ENCODE measurements at regions not wholly inside any gene's neighbourhood (a gene's known extent, or its start where the extent isn't known, plus 50 kb on each side); places are given as distances from the start of the nearest gene placed in this dataset.
A peak's percentile ranks its signal among the peaks of the same experiment; 100 is the strongest.

- DNase-seq (ENCODE audit: low read depth, low spot score): no peak
- H3K4me3 ChIP-seq (ENCODE audit: low read length): no peak overlapping the region
Observed at GRCh38 chr20:11738852-11739251, 178.8 kb upstream of the BTBD3 start.

- no peak for DNase-seq (ENCODE audit: low read depth, low spot score)
- no peak overlapping the region for H3K4me3 ChIP-seq (ENCODE audit: low read length)
Observed at GRCh38 chr20:11740975-11741374, 176.7 kb upstream of the BTBD3 start.

- no peak for DNase-seq (ENCODE audit: low read depth, low spot score)
- no peak overlapping the region for H3K4me3 ChIP-seq (ENCODE audit: low read length)
Observed at GRCh38 chr20:11745145-11745544, 172.5 kb upstream of the BTBD3 start.

- no peak for DNase-seq (ENCODE audit: low read depth, low spot score)
- no peak overlapping the region for H3K4me3 ChIP-seq (ENCODE audit: low read length)
Observed at GRCh38 chr20:11748436-11748835, 169.3 kb upstream of the BTBD3 start.

GRCh38 chr20:11752336-11752735, 165.4 kb upstream of the BTBD3 start:
- DNase-seq (ENCODE audit: low read depth, low spot score): no peak
- H3K4me3 ChIP-seq (ENCODE audit: low read length): no peak overlapping the region

- no peak for DNase-seq (ENCODE audit: low read depth, low spot score)
- H3K4me3 ChIP-seq (ENCODE audit: low read length): no peak overlapping the region
Observed at GRCh38 chr20:11753155-11753554, 164.5 kb upstream of the BTBD3 start.

- DNase-seq (ENCODE audit: low read depth, low spot score): no peak
- no peak overlapping the region for H3K4me3 ChIP-seq (ENCODE audit: low read length)
Observed at GRCh38 chr20:11754451-11754850, 163.2 kb upstream of the BTBD3 start.

- no peak overlapping the region for H3K4me3 ChIP-seq (ENCODE audit: low read length)
- no peak for DNase-seq (ENCODE audit: low read depth, low spot score)
Observed at GRCh38 chr20:11755071-11755841, 162.4 kb upstream of the BTBD3 start.

GRCh38 chr20:11761497-11761896, 156.2 kb upstream of the BTBD3 start:
- DNase-seq (ENCODE audit: low read depth, low spot score): no peak
- H3K4me3 ChIP-seq (ENCODE audit: low read length): no peak overlapping the region

GRCh38 chr20:11766961-11767360, 150.7 kb upstream of the BTBD3 start:
- no peak overlapping the region for H3K4me3 ChIP-seq (ENCODE audit: low read length)
- no peak for DNase-seq (ENCODE audit: low read depth, low spot score)

GRCh38 chr20:11769825-11770224, 147.9 kb upstream of the BTBD3 start:
- DNase-seq (ENCODE audit: low read depth, low spot score): no peak
- H3K4me3 ChIP-seq (ENCODE audit: low read length): no peak overlapping the region

GRCh38 chr20:11772226-11772730, 145.4 kb upstream of the BTBD3 start:
- H3K4me3 ChIP-seq (ENCODE audit: low read length): no peak overlapping the region
- DNase-seq (ENCODE audit: low read depth, low spot score): no peak

GRCh38 chr20:11776687-11777086, 141.0 kb upstream of the BTBD3 start:
- no peak for DNase-seq (ENCODE audit: low read depth, low spot score)
- no peak overlapping the region for H3K4me3 ChIP-seq (ENCODE audit: low read length)

- no peak for DNase-seq (ENCODE audit: low read depth, low spot score)
- no peak overlapping the region for H3K4me3 ChIP-seq (ENCODE audit: low read length)
Observed at GRCh38 chr20:11777387-11778205, 140.1 kb upstream of the BTBD3 start.

GRCh38 chr20:11778206-11778570, 139.5 kb upstream of the BTBD3 start:
- no peak overlapping the region for H3K4me3 ChIP-seq (ENCODE audit: low read length)
- DNase-seq (ENCODE audit: low read depth, low spot score): no peak

- no peak for DNase-seq (ENCODE audit: low read depth, low spot score)
- no peak overlapping the region for H3K4me3 ChIP-seq (ENCODE audit: low read length)
Observed at GRCh38 chr20:11780765-11781369, 136.8 kb upstream of the BTBD3 start.

GRCh38 chr20:11783102-11783850, 134.4 kb upstream of the BTBD3 start:
- DNase-seq (ENCODE audit: low read depth, low spot score): no peak
- H3K4me3 ChIP-seq (ENCODE audit: low read length): no peak overlapping the region

GRCh38 chr20:11785885-11786507, 131.7 kb upstream of the BTBD3 start:
- H3K4me3 ChIP-seq (ENCODE audit: low read length): no peak overlapping the region
- DNase-seq (ENCODE audit: low read depth, low spot score): no peak

GRCh38 chr20:11790046-11790445, 127.6 kb upstream of the BTBD3 start:
- H3K4me3 ChIP-seq (ENCODE audit: low read length): no peak overlapping the region
- peak; percentile 12 for DNase-seq (ENCODE audit: low read depth, low spot score)
